NCI-H460 (cell line): ENCODE measurements at regions not wholly inside any gene's neighbourhood (a gene's known extent, or its start where the extent isn't known, plus 50 kb on each side); places are given as distances from the start of the nearest gene placed in this dataset.

Experiments
- small RNA-seq, 2 experiments: library from RNA; depleted of rRNA; stranded (forward); fragments of <200 nt; gene quantifications; one replicate each; pipeline ENCODE3, GENCODE V24; 2014

Small RNA genes lying in the stretch of these regions (small RNA-seq; reads per million reads assigned to genes)
- gene RF00026: 0 reads per million in 2 experiments
- 0 reads per million in 2 experiments for gene RNU6-1168P
